ENCODE measurements at regions not wholly inside any gene's neighbourhood (a gene's known extent, or its start where the extent isn't known, plus 50 kb on each side); places are given as distances from the start of the nearest gene placed in this dataset.

- DNase-seq (ENCODE audit: low spot score) = no peak
- H3K36me3 Mint-ChIP-seq (ENCODE audit: low read depth, unreplicated experiment) = peaks cover 12% of the 10 kb centered on the region
- H3K4me1 Mint-ChIP-seq (ENCODE audit: unreplicated experiment) = peaks cover 10% of the 10 kb centered on the region
- H3K27ac Mint-ChIP-seq (ENCODE audit: unreplicated experiment) = peak overlapping the region; percentile 10
- peaks cover 6% of the 10 kb centered on the region for H3K27me3 Mint-ChIP-seq (ENCODE audit: unreplicated experiment)
- no peak for TF ChIP-seq CTCF (IDR thresholded peaks at IDR 0.05; ENCODE audit: unreplicated experiment)
- peaks cover 8% of the 10 kb centered on the region for H3K9me3 Mint-ChIP-seq (ENCODE audit: unreplicated experiment)
- H3K4me3 Mint-ChIP-seq (ENCODE audit: unreplicated experiment) = no peak overlapping the region
These were observed 439.8 kb upstream of the HNRNPA3 start for GRCh38 chr2:176772816-176773215.

GRCh38 chr2:176774766-176775451, 437.7 kb upstream of the HNRNPA3 start:
- Mint-ChIP-seq H3K27me3 (ENCODE audit: unreplicated experiment) (peaks cover 5% of the 10 kb centered on the region), H3K27ac (ENCODE audit: unreplicated experiment) (no peak overlapping the region), H3K4me1 (ENCODE audit: unreplicated experiment) (peaks cover 9% of the 10 kb centered on the region), H3K36me3 (ENCODE audit: low read depth, unreplicated experiment) (peaks cover 12% of the 10 kb centered on the region), H3K9me3 (ENCODE audit: unreplicated experiment) (peaks cover 8% of the 10 kb centered on the region), H3K4me3 (ENCODE audit: unreplicated experiment) (no peak overlapping the region)
- no peak for DNase-seq (ENCODE audit: low spot score)
- TF ChIP-seq CTCF (IDR thresholded peaks at IDR 0.05; ENCODE audit: unreplicated experiment) = no peak

- DNase-seq (ENCODE audit: low spot score) = no peak
- TF ChIP-seq CTCF (IDR thresholded peaks at IDR 0.05; ENCODE audit: unreplicated experiment) = no peak
- peaks cover 16% of the 10 kb centered on the region for H3K4me1 Mint-ChIP-seq (ENCODE audit: unreplicated experiment)
- H3K9me3 Mint-ChIP-seq (ENCODE audit: unreplicated experiment) = peaks cover 5% of the 10 kb centered on the region
- no peak overlapping the region for H3K27ac Mint-ChIP-seq (ENCODE audit: unreplicated experiment)
- H3K36me3 Mint-ChIP-seq (ENCODE audit: low read depth, unreplicated experiment) = peaks cover 9% of the 10 kb centered on the region
- H3K4me3 Mint-ChIP-seq (ENCODE audit: unreplicated experiment) = no peak overlapping the region
- peaks cover 5% of the 10 kb centered on the region for H3K27me3 Mint-ChIP-seq (ENCODE audit: unreplicated experiment)
These were observed 435.3 kb upstream of the HNRNPA3 start for GRCh38 chr2:176777262-176777661.

- Mint-ChIP-seq H3K9me3 (ENCODE audit: unreplicated experiment) (no peaks in the 10 kb centered on the region), H3K27ac (ENCODE audit: unreplicated experiment) (no peak overlapping the region), H3K4me1 (ENCODE audit: unreplicated experiment) (peaks cover 20% of the 10 kb centered on the region), H3K4me3 (ENCODE audit: unreplicated experiment) (no peak overlapping the region), H3K27me3 (ENCODE audit: unreplicated experiment) (peaks cover 5% of the 10 kb centered on the region), H3K36me3 (ENCODE audit: low read depth, unreplicated experiment) (no peaks in the 10 kb centered on the region)
- TF ChIP-seq CTCF (IDR thresholded peaks at IDR 0.05; ENCODE audit: unreplicated experiment) = no peak
- DNase-seq (ENCODE audit: low spot score) = no peak
These were observed 432.7 kb upstream of the HNRNPA3 start for GRCh38 chr2:176779917-176780316.

- Mint-ChIP-seq H3K4me1 (ENCODE audit: unreplicated experiment) (peaks cover 20% of the 10 kb centered on the region), H3K9me3 (ENCODE audit: unreplicated experiment) (no peaks in the 10 kb centered on the region), H3K36me3 (ENCODE audit: low read depth, unreplicated experiment) (no peaks in the 10 kb centered on the region), H3K27ac (ENCODE audit: unreplicated experiment) (no peak overlapping the region), H3K27me3 (ENCODE audit: unreplicated experiment) (peaks cover 5% of the 10 kb centered on the region), H3K4me3 (ENCODE audit: unreplicated experiment) (no peak overlapping the region)
- no peak for TF ChIP-seq CTCF (IDR thresholded peaks at IDR 0.05; ENCODE audit: unreplicated experiment)
- no peak for DNase-seq (ENCODE audit: low spot score)
These were observed 432.2 kb upstream of the HNRNPA3 start for GRCh38 chr2:176780348-176780747.
